ENCODE measurements at regions not wholly inside any gene's neighbourhood (a gene's known extent, or its start where the extent isn't known, plus 50 kb on each side); places are given as distances from the start of the nearest gene placed in this dataset.

GRCh38 chr3:59580996-59581395, 531.2 kb upstream of the CFAP20DC start:
- no peak for DNase-seq (ENCODE audit: low spot score)

GRCh38 chr3:59580499-59580898, 530.7 kb upstream of the CFAP20DC start:
- no peak for DNase-seq (ENCODE audit: low spot score)

GRCh38 chr3:59578129-59578528, 528.3 kb upstream of the CFAP20DC start:
- no peak for DNase-seq (ENCODE audit: low spot score)

GRCh38 chr3:59576606-59577005, 526.8 kb upstream of the CFAP20DC start:
- no peak for DNase-seq (ENCODE audit: low spot score)

GRCh38 chr3:59575113-59576001, 525.5 kb upstream of the CFAP20DC start:
- peak; percentile 83 for DNase-seq (ENCODE audit: low spot score)

GRCh38 chr3:59573911-59574310, 524.1 kb upstream of the CFAP20DC start:
- no peak for DNase-seq (ENCODE audit: low spot score)

GRCh38 chr3:59572106-59572505, 522.3 kb upstream of the CFAP20DC start:
- no peak for DNase-seq (ENCODE audit: low spot score)

GRCh38 chr3:59570806-59571205, 521.0 kb upstream of the CFAP20DC start:
- no peak for DNase-seq (ENCODE audit: low spot score)

- no peak for DNase-seq (ENCODE audit: low spot score)
Measured at GRCh38 chr3:59567661-59568060, 517.8 kb upstream of the CFAP20DC start.

- no peak for DNase-seq (ENCODE audit: low spot score)
Measured at GRCh38 chr3:59566481-59566975, 516.7 kb upstream of the CFAP20DC start.

- no peak for DNase-seq (ENCODE audit: low spot score)
Measured at GRCh38 chr3:59565125-59565524, 515.3 kb upstream of the CFAP20DC start.

- DNase-seq (ENCODE audit: low spot score), result no peak
Measured at GRCh38 chr3:59563966-59564365, 514.1 kb upstream of the CFAP20DC start.

- no peak for DNase-seq (ENCODE audit: low spot score)
Measured at GRCh38 chr3:59563072-59563605, 513.3 kb upstream of the CFAP20DC start.

- DNase-seq (ENCODE audit: low spot score), result no peak
Measured at GRCh38 chr3:59559721-59560435, 510.1 kb upstream of the CFAP20DC start.

- no peak for DNase-seq (ENCODE audit: low spot score)
Measured at GRCh38 chr3:59558906-59559720, 509.3 kb upstream of the CFAP20DC start.

- no peak for DNase-seq (ENCODE audit: low spot score)
Measured at GRCh38 chr3:59555593-59556315, 505.9 kb upstream of the CFAP20DC start.

GRCh38 chr3:59553076-59553475, 503.3 kb upstream of the CFAP20DC start:
- DNase-seq (ENCODE audit: low spot score), result no peak

- DNase-seq (ENCODE audit: low spot score), result no peak
Measured at GRCh38 chr3:59551834-59552233, 502.0 kb upstream of the CFAP20DC start.

GRCh38 chr3:59549962-59550361, 500.1 kb upstream of the CFAP20DC start:
- no peak for DNase-seq (ENCODE audit: low spot score)

GRCh38 chr3:59547874-59548273, 498.0 kb upstream of the CFAP20DC start:
- no peak for DNase-seq (ENCODE audit: low spot score)

- no peak for DNase-seq (ENCODE audit: low spot score)
Measured at GRCh38 chr3:59546522-59546921, 496.7 kb upstream of the CFAP20DC start.

Measured in CD4-positive, alpha-beta T cell treated with Interleukin-6 at 100 ng/mL for 8 hours (primary cell).